Skeletal muscle tissue (tissue), 3 donors: ENCODE measurements at regions not wholly inside any gene's neighbourhood (a gene's known extent, or its start where the extent isn't known, plus 50 kb on each side); places are given as distances from the start of the nearest gene placed in this dataset.

Source experiments
- H3K27ac ChIP-seq: one replicate; pipeline ENCODE4 v1.7.0; 2013; ENCODE audit warnings: mild to moderate bottlenecking, low read depth, low read length, inconsistent platforms
- H3K27me3 ChIP-seq, 3 donors: one replicate each; pipeline ENCODE4 v1.7.0; 2013; ENCODE audit warnings: low read length in 3 of 3; ENCODE audit not compliant: control insufficient read depth in 3 of 3, insufficient read depth in 3 of 3
- H3K36me3 ChIP-seq, 3 donors: one replicate each; pipeline ENCODE4 v1.7.0; 2013; ENCODE audit warnings: low read length in 3 of 3; ENCODE audit not compliant: control insufficient read depth in 3 of 3, insufficient read depth in 3 of 3
- H3K4me1 ChIP-seq, 3 donors: one replicate each; pipeline ENCODE4 v1.7.0; 2013; ENCODE audit warnings: low read length in 3 of 3, mild to moderate bottlenecking in 3 of 3; ENCODE audit not compliant: control insufficient read depth in 3 of 3, insufficient read depth in 3 of 3
- H3K4me3 ChIP-seq, 3 donors: one replicate each; pipeline ENCODE4 v1.7.0; 2013; ENCODE audit warnings: low read length in 3 of 3
- H3K9ac ChIP-seq, 3 donors: one replicate each; pipeline ENCODE4 v1.7.0; 2013; ENCODE audit warnings: low read length in 3 of 3, mild to moderate bottlenecking in 3 of 3, moderate library complexity in 2 of 3, low read depth in 1 of 3
- H3K9me3 ChIP-seq, 3 donors: one replicate each; pipeline ENCODE4 v1.7.0; 2013; ENCODE audit warnings: low read length in 3 of 3; ENCODE audit not compliant: control insufficient read depth in 3 of 3
- donor health status: Osteomylitis.

DNA sequence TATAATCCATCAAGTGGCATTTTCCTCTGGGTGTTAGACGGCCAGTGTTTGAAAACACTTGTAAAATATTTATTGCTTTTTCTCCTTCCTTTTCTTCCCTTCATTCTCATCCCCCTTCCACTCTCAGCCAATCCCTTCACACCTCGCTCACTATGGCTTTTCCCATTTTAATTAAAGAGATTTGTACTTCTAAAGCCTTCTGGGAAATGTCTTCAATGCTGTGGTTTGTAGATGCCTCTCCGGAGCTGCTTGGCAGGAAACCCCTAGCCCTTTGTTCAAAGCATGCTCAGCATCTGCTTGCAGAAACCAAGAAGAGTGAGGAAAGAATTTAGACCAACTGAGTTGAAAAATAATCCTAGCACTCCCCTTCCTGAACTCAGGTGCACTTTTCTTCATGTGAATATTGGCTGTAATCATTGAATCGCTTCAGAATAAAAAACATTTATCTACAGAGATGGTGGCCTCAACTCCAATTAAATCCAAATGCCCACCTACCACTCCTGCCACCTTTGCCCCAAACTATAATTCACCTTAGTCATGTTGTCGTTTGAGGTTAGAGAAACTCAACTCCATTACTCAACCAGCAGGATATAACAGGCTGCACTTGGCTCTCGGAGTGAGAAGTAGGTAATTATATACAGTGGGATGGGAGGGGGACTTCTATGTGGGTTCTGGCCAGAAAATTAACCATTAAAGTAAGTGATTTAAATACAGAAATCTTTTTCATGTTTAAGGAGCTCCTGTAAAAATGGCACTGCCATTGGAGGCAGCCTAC is 659.4 kb upstream of the CAMK1G start:
- H3K27ac ChIP-seq: no peak overlapping the region
- H3K27me3 ChIP-seq: no peaks in the 10 kb centered on the region
- H3K4me3 ChIP-seq: no peak overlapping the region
- H3K9me3 ChIP-seq: no peaks in the 10 kb centered on the region
- H3K36me3 ChIP-seq: no peaks in the 10 kb centered on the region
- peaks cover 0 to 15% (median 0%) of the 10 kb centered on the region in 3 donors for H3K4me1 ChIP-seq
- H3K9ac ChIP-seq: no peak overlapping the region

DNA sequence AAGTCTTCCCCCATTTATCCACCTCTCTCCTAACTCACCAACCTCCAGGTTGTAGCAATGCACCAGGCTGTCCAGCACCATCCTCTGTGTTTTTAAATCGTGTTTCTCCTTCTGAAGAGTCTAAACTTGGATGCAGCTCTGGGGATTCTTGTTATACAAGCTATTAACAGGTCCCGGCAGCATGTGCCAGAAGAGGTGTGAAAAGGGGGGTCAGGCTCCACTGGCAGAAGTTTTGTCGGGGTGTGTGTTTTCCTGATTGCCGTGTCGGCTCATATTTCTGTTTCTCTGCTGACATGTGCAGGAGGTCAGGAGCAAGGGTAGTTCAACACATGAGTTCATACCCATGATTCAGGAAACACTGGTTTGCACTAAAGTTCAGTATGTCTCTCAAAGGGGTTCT is 658.6 kb upstream of the CAMK1G start:
- Histone ChIP-seq H3K36me3 (no peaks in the 10 kb centered on the region), H3K9me3 (no peaks in the 10 kb centered on the region), H3K9ac (no peak overlapping the region), H3K27me3 (no peaks in the 10 kb centered on the region), H3K4me1 (peaks cover 0 to 15% (median 0%) of the 10 kb centered on the region in 3 donors), H3K4me3 (no peak overlapping the region), H3K27ac (no peak overlapping the region)

DNA sequence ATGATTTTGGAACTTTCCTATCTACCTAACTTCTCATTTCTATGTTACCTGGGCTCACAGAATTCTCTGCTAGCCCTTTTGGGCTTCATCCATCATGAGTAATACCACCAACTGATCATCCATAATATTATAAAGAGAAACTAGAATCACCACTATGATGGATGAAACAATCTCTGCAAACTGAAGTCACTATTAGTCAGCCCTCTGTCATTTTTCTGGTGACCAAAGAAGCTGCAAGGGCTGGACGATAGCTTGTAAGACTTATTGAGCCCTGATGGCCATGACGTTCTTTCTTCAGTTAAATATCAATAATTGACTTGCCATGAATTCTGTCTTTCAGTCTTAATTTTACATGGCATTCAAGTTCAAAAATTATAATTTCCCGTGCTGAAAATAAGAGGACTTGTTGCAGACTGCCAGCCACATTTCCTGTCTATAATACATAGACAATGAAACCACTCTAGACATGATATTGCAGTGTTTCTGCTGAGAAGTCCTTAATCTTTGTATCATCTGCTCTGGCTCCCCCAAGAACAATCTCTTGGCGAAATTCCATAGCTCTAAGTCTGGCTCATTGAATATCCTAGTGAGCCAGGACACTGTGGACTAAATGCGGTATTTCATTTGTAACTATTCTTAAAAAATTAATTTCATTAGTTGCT is 655.0 kb upstream of the CAMK1G start:
- H3K27me3 ChIP-seq: no peaks in the 10 kb centered on the region
- no peak overlapping the region for H3K27ac ChIP-seq
- no peak overlapping the region for H3K9ac ChIP-seq
- H3K9me3 ChIP-seq: no peaks in the 10 kb centered on the region
- H3K36me3 ChIP-seq: no peaks in the 10 kb centered on the region
- H3K4me1 ChIP-seq: peaks cover 0 to 15% (median 0%) of the 10 kb centered on the region in 3 donors
- H3K4me3 ChIP-seq: no peak overlapping the region

DNA sequence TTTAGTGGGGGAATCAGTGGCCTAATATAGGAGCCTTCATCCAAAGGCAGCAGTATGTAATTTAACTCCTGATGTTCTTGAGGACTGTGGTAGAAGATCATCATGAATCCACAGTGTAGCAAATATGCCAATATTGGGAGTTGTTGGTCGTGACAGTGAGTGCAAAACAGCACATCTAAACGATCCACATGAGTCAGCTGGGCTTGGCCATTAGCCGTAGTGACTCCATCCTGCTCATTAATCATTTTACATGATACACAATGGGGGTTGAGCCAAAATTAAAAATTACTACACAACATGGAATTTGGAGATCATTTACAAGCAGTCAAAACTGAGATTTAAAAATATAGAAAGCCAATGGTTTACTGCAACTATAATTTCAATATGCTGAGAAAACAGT is 653.9 kb upstream of the CAMK1G start:
- Histone ChIP-seq H3K27me3 (no peaks in the 10 kb centered on the region), H3K27ac (no peak overlapping the region), H3K9me3 (no peaks in the 10 kb centered on the region), H3K4me1 (peaks cover 0 to 8% (median 0%) of the 10 kb centered on the region in 3 donors), H3K36me3 (no peaks in the 10 kb centered on the region), H3K4me3 (no peak overlapping the region), H3K9ac (no peak overlapping the region)

DNA sequence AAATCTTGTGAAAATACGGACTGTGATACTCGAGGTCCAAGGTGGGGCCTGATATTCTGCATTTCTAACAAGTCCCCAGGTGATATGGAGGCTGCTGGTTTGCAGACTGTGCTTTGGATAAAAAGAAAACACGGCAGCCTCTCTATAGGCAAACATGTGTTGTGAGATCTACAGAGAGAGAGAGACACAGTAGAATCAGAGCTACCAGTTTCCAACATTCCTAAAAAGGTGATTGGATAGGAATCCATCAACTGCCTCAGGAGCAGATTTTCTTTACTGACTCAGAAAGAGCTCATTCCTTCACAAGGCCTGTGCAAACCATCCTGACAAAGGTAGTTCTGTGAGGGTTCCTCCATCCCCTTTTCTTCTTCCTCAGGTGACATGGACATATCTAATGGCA is 651.6 kb upstream of the CAMK1G start:
- Histone ChIP-seq H3K27me3 (no peaks in the 10 kb centered on the region), H3K4me1 (no peaks in the 10 kb centered on the region), H3K36me3 (no peaks in the 10 kb centered on the region), H3K9me3 (no peaks in the 10 kb centered on the region), H3K4me3 (no peak overlapping the region), H3K27ac (no peak overlapping the region), H3K9ac (no peak overlapping the region)

DNA sequence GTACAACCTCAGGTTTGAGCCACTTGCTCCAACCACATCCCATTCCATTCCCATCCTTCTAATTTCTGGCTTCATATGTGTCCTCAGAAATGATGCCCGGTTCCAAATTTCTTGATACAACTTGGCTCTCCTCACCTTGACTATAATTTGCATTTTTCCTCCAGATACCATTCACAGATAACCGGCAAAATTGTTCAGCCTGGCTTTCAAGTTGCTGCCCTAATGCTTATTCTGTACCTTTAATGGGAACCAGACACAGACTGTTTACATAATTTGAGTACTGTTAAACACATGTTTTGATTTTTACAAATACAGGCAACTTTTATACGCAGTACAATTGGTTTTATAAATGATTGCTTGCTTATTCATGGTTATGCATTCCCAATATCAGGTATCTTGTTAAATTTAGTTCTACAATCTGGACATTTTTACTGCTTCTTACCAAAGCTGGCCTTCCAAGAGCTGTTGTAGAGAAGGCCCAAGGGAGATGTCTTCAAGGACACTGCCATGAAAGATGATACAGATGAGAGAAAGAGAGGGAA is 649.5 kb upstream of the CAMK1G start:
- no peak overlapping the region for H3K27ac ChIP-seq
- no peaks in the 10 kb centered on the region for H3K9me3 ChIP-seq
- no peaks in the 10 kb centered on the region for H3K27me3 ChIP-seq
- no peaks in the 10 kb centered on the region for H3K36me3 ChIP-seq
- no peaks in the 10 kb centered on the region for H3K4me1 ChIP-seq
- H3K9ac ChIP-seq: no peak overlapping the region
- H3K4me3 ChIP-seq: no peak overlapping the region

DNA sequence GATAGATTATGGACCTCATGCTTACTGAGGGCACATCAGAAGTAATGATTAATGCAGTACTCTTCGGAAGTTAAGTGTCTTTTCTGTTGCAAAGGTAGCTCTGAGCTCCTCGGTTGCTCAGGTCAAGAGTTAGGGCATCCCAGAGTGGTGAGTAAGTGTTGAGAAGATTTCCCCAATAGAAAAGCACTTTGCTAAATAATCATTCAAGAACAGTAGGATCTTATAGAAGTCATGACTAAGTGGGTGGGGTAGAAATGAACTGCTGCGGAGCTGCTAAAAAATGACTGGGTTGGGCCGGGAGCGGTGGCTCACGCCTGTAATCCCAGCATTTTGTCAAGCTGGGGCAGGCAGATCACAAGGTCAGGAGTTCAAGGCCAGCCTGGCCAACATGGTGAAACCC is 648.6 kb upstream of the CAMK1G start:
- Histone ChIP-seq H3K4me1 (no peaks in the 10 kb centered on the region), H3K4me3 (no peak overlapping the region), H3K9ac (no peak overlapping the region), H3K27me3 (no peaks in the 10 kb centered on the region), H3K9me3 (no peaks in the 10 kb centered on the region), H3K36me3 (no peaks in the 10 kb centered on the region), H3K27ac (no peak overlapping the region)

DNA sequence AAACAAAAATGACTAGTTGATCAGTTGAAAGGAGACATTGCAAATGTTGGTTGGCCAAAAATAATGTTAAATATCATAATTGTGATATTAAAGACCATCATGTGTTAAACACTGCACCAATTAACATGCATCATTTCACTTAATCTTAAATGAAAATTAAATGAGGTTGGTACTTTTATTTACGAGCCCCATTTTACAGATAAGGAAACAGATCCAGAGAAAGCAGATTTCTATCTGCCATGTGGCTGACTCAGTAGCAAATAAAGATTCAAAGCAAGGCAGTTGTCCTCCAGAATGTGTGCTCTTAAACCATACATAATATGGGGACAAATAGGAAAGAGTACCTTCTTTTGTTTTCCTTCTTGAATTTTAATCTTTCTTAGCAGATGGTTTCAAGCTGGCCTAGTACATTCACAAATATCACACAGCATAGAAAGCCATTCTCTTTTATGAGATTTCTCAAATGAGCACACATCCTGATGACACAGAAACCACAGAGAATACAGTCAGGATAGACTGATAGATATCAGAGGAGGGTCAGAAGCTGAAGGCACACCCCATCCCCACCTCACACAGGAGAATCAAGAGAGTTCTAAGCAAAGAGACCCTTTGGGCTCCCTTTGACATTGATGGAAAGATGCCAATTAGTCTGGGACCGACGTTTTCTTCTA is 647.9 kb upstream of the CAMK1G start:
- H3K9me3 ChIP-seq: no peaks in the 10 kb centered on the region
- H3K27ac ChIP-seq: no peak overlapping the region
- H3K9ac ChIP-seq: no peak overlapping the region
- H3K4me3 ChIP-seq: no peak overlapping the region
- no peaks in the 10 kb centered on the region for H3K4me1 ChIP-seq
- H3K27me3 ChIP-seq: no peaks in the 10 kb centered on the region
- no peaks in the 10 kb centered on the region for H3K36me3 ChIP-seq

DNA sequence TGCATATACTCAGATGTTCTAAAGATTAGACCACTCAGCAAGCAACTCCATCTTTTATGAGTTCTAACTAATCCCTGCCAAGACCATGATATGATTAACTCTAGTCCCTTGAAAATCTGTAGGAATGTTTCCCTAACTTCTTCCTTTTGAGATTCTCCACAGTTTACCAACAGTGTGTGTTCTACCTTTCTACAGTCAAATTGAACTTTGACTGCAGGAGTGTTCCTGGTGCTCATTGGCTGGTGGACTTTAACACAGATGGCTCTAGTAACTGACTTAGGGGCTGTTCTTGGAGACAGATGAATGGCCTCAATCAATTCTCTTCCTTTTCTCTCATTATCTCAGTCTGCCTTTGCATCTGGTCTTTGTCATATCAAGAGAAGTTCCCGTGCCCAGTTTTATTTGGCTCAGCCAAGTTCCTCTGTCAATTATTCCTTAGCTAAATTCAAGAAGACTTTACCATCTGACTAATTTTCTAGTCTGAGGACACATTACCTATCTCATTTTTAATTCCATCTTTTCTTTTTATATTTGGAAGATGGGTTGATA is 643.9 kb upstream of the CAMK1G start:
- Histone ChIP-seq H3K9me3 (no peaks in the 10 kb centered on the region), H3K27me3 (no peaks in the 10 kb centered on the region), H3K9ac (no peak overlapping the region), H3K27ac (no peak overlapping the region), H3K4me1 (no peaks in the 10 kb centered on the region), H3K36me3 (no peaks in the 10 kb centered on the region), H3K4me3 (no peak overlapping the region)
